ENCODE measurements at regions not wholly inside any gene's neighbourhood (a gene's known extent, or its start where the extent isn't known, plus 50 kb on each side); places are given as distances from the start of the nearest gene placed in this dataset.

GRCh38 chr12:46523446-46523845 is 150.9 kb upstream of the SLC38A2 start:
- intact Hi-C loops (cut with micrococcal nuclease) = loop anchor here (1.0 kb wide), 1 partner anchor 50 kb away; no protein-coding TSS in a partner anchor
- Histone ChIP-seq H3K36me3 (ENCODE audit: control insufficient read depth in 2 of 2, extremely low read depth in 1 of 2, insufficient read depth in 2 of 2, low read length in 2 of 2) (no peaks in the 10 kb centered on the region), H3K4me2 (ENCODE audit: insufficient read depth, low read length) (peak overlapping the region; percentile 76), H3K79me2 (ENCODE audit: control insufficient read depth, insufficient read depth, low read length) (no peaks in the 10 kb centered on the region), H2AFZ (ENCODE audit: low read depth, low read length) (no peak overlapping the region), H3K27me3 (ENCODE audit: control insufficient read depth in 2 of 2, insufficient read depth in 2 of 2, low read length in 2 of 2) (no peaks in the 10 kb centered on the region), H3K9me1 (replicated peaks; ENCODE audit: control insufficient read depth, extremely low read depth, insufficient read depth, low read length) (no peaks in the 10 kb centered on the region), H3K4me3 (replicated peaks in 1 of 3; ENCODE audit: insufficient read depth in 1 of 3, low read depth in 1 of 3, low read length in 3 of 3) (peak overlapping the region in 2 of 3 experiments; percentile 19 to 34), H3K27ac (ENCODE audit: insufficient read depth, low read depth, low read length) (peak overlapping the region; percentile 81), H4K20me1 (replicated peaks; ENCODE audit: control insufficient read depth, extremely low read depth, insufficient read depth, low read length) (no peaks in the 10 kb centered on the region), H3K4me1 (ENCODE audit: control insufficient read depth, extremely low read depth, insufficient read depth, low read length) (peaks cover 33% of the 10 kb centered on the region), H3K9me3 (replicated peaks; ENCODE audit: control insufficient read depth, insufficient read depth, low read length) (no peaks in the 10 kb centered on the region), H3K9ac (replicated peaks; ENCODE audit: extremely low read depth, insufficient read depth, low read length) (peak overlapping the region; percentile 35)
- no TSS peak for BruUV-seq (replicated peaks)
- CTCF ChIA-PET = interaction anchor here (0.8 to 2.7 kb wide), 10 partner anchors 9 to 460 kb away, joined by 3 to 27 read pairs (median 4); no protein-coding TSS in a partner anchor
- POLR2A ChIA-PET = no interaction called here
- no peak for FAIRE-seq
- dilution Hi-C loops (cut with MboI; ENCODE audit: extremely low pct_ligation_motif_present, low sequenced_read_pairs) = no loop called here
- no peak for TF ChIP-seq JUN (IDR thresholded peaks at IDR 0.05; ENCODE audit: borderline replicate concordance, insufficient read depth, insufficient read length, low read depth)
- TF ChIP-seq, protein P1, sequence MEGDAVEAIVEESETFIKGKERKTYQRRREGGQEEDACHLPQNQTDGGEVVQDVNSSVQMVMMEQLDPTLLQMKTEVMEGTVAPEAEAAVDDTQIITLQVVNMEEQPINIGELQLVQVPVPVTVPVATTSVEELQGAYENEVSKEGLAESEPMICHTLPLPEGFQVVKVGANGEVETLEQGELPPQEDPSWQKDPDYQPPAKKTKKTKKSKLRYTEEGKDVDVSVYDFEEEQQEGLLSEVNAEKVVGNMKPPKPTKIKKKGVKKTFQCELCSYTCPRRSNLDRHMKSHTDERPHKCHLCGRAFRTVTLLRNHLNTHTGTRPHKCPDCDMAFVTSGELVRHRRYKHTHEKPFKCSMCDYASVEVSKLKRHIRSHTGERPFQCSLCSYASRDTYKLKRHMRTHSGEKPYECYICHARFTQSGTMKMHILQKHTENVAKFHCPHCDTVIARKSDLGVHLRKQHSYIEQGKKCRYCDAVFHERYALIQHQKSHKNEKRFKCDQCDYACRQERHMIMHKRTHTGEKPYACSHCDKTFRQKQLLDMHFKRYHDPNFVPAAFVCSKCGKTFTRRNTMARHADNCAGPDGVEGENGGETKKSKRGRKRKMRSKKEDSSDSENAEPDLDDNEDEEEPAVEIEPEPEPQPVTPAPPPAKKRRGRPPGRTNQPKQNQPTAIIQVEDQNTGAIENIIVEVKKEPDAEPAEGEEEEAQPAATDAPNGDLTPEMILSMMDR (IDR thresholded peaks at IDR 0.05; ENCODE audit: extremely low read depth in 1 of 2, insufficient read depth in 1 of 2, low read depth in 1 of 2, low read length in 2 of 2) = no peak
- no peak for TF ChIP-seq GATA2 (IDR thresholded peaks at IDR 0.05; ENCODE audit: insufficient read depth, insufficient read length, low read depth, low read length)
- TF ChIP-seq MYC (IDR thresholded peaks at IDR 0.05; ENCODE audit: low read depth, low read length) = no peak
- TF ChIP-seq MAX (IDR thresholded peaks at IDR 0.05; ENCODE audit: insufficient read depth, insufficient read length) = no peak
- TF ChIP-seq EZH2 (IDR thresholded peaks at IDR 0.05; ENCODE audit: borderline replicate concordance, low read depth, low read length, severe bottlenecking) = no peak
- TF ChIP-seq FOS (IDR thresholded peaks at IDR 0.05; ENCODE audit: borderline replicate concordance, insufficient read depth, low read length) = no peak
- no peak for DNase-seq (ENCODE audit: low read depth, low spot score)

All from endothelial cell of umbilical vein (primary cell).